GM12865 (cell line): ENCODE measurements at regions not wholly inside any gene's neighbourhood (a gene's known extent, or its start where the extent isn't known, plus 50 kb on each side); places are given as distances from the start of the nearest gene placed in this dataset.

Experiments used
- DNase-seq: peaks from one replicate; pipeline ENCODE4 v3.0.0; 2010; ENCODE audit warnings: low read depth
- H3K4me3 ChIP-seq: 2 replicates; pipeline ENCODE4 v1.5.1; 2011; ENCODE audit warnings: mild to moderate bottlenecking, low read depth, low read length, control low read depth
- TF ChIP-seq, protein P1 (sequence below): IDR thresholded peaks from 2 replicates; pipeline ENCODE4 v1.5.1; 2011; ENCODE audit warnings: low read length, control low read depth, low read depth, inconsistent platforms; ENCODE audit not compliant: insufficient read depth; ENCODE audit errors: missing control alignments

GRCh38 chr4:153940916-153941315 lies 152.0 kb upstream of the SFRP2 start:
- H3K4me3 ChIP-seq = no peak overlapping the region
- TF ChIP-seq, protein P1, sequence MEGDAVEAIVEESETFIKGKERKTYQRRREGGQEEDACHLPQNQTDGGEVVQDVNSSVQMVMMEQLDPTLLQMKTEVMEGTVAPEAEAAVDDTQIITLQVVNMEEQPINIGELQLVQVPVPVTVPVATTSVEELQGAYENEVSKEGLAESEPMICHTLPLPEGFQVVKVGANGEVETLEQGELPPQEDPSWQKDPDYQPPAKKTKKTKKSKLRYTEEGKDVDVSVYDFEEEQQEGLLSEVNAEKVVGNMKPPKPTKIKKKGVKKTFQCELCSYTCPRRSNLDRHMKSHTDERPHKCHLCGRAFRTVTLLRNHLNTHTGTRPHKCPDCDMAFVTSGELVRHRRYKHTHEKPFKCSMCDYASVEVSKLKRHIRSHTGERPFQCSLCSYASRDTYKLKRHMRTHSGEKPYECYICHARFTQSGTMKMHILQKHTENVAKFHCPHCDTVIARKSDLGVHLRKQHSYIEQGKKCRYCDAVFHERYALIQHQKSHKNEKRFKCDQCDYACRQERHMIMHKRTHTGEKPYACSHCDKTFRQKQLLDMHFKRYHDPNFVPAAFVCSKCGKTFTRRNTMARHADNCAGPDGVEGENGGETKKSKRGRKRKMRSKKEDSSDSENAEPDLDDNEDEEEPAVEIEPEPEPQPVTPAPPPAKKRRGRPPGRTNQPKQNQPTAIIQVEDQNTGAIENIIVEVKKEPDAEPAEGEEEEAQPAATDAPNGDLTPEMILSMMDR = no peak
- DNase-seq = no peak

- DNase-seq = no peak
- TF ChIP-seq, protein P1 = no peak
- H3K4me3 ChIP-seq = no peak overlapping the region
Measured at GRCh38 chr4:153939570-153939969, 150.7 kb upstream of the SFRP2 start.

GRCh38 chr4:153938994-153939393 lies 150.1 kb upstream of the SFRP2 start:
- TF ChIP-seq, protein P1 = no peak
- DNase-seq = no peak
- H3K4me3 ChIP-seq = no peak overlapping the region

GRCh38 chr4:153937289-153937688 lies 148.4 kb upstream of the SFRP2 start:
- no peak for DNase-seq
- TF ChIP-seq, protein P1 = no peak
- H3K4me3 ChIP-seq = no peak overlapping the region

DNA sequence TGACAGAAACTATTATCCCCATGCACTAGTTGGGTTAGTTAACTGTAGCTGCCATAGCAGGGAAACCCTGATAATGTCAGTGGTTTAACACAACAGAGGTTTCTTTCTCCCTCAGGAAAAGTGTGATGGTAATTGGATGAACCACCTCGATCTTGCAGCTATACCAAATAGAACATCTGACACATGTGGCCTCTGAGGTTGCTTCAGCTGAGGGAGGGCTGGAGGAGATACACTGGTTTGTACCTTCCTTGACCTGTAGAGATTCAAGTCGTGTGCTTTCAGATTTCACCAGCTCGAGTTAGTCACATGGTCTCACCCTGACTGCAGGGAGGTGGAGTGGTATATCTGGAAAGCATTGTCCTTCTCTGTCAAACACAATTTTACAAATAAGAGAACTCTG lies 147.2 kb upstream of the SFRP2 start:
- DNase-seq = no peak

DNA sequence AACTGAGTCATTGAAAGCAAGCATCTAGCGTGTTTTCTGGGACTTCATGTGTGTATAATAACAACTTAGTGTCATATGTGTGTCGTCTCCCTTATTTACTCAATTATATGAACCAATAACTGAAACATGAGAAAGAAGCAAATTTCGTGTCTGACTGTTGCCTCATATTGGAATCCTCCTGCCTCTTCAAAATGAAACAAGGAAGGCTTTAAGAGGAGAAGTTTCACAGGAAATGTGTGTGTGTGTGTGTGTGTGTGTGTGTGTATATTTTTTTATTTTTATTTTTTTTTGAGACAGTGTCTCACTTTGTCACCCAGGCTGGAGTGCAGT lies 145.8 kb upstream of the SFRP2 start:
- no peak for DNase-seq
- TF ChIP-seq, protein P1 = no peak
- no peak overlapping the region for H3K4me3 ChIP-seq

More for the DNA sequence above, 147.2 kb upstream of the SFRP2 start:
- no peak overlapping the region for H3K4me3 ChIP-seq
- TF ChIP-seq, protein P1 = no peak

DNA sequence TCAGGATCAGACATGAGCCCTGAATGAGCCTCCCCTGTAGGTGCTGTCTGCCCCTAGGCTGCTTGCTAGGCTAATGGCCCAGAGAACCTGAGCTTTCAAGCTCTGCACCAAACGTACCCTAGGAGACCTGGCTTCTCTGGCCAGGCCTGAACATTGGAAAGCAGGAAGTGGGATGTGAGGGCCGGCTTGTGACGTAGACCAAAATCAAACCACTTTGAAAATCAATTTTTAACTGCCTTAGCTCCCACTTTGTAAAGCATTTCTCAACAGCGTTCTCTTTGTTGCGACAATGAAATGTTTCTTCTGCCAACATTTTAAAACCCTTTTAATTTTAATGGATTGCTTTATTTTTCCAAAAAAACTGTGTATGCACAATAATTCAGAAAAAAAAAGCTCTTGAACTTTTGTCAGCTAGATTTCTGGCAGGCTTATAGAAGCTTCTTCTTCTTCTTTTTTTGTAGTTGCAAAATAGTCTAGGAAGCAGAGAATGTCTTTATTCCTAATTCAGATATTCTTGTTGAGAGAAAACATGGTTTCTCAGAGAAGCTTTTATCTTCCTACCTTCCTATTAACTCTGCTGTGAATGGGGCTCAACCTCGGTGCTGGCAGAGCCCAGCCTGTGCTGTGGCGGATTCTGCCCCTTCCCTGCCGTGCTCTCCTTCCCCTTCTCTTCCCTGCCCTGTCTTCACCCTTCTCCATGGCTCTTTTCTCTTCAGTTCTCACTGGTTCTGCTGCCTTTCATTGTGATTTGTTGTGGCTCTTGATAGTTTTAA lies 145.2 kb upstream of the SFRP2 start:
- TF ChIP-seq, protein P1 = no peak
- H3K4me3 ChIP-seq = no peak overlapping the region
- no peak for DNase-seq
